Hematopoietic multipotent progenitor cell treated with erythropoietin and hydrocortisone succinate and interleukin-3 and kit ligand, for 8 days (in vitro differentiated cells): ENCODE measurements at regions not wholly inside any gene's neighbourhood (a gene's known extent, or its start where the extent isn't known, plus 50 kb on each side); places are given as distances from the start of the nearest gene placed in this dataset.

Experiments used
- DNase-seq: peaks from one replicate; pipeline ENCODE4 v3.0.0-alpha.2; 2015

GRCh38 chrX:727738-728621 is 97.4 kb downstream of the SHOX start:
- DNase-seq = no peak

GRCh38 chrX:725971-726370 is 95.4 kb downstream of the SHOX start:
- no peak for DNase-seq

- DNase-seq = peak; percentile 9
Measured at GRCh38 chrX:724256-724655, 93.7 kb downstream of the SHOX start.

- no peak for DNase-seq
Measured at GRCh38 chrX:723781-724180, 93.2 kb downstream of the SHOX start.

GRCh38 chrX:721354-721753 is 90.8 kb downstream of the SHOX start:
- no peak for DNase-seq

GRCh38 chrX:720825-721224 is 90.2 kb downstream of the SHOX start:
- DNase-seq = no peak

- DNase-seq = no peak
Measured at GRCh38 chrX:720250-720649, 89.7 kb downstream of the SHOX start.

GRCh38 chrX:716136-716535 is 85.5 kb downstream of the SHOX start:
- no peak for DNase-seq

- DNase-seq = no peak
Measured at GRCh38 chrX:714131-714530, 83.5 kb downstream of the SHOX start.
